Keratinocyte (primary cell): ENCODE measurements at regions not wholly inside any gene's neighbourhood (a gene's known extent, or its start where the extent isn't known, plus 50 kb on each side); places are given as distances from the start of the nearest gene placed in this dataset.

Source experiments
- EZH2 ChIP-seq: IDR thresholded peaks from one replicate; pipeline ENCODE4 v1.6.1; 2012; ENCODE audit warnings: inconsistent platforms, mild to moderate bottlenecking, low read length, moderate library complexity
- TF ChIP-seq, protein P1 (sequence below), 3 experiments: IDR thresholded peaks in 1 of 3; conservative IDR thresholded peaks in 1 of 3; optimal IDR thresholded peaks in 1 of 3; 2 replicates in 2 of 3; 3 replicates in 1 of 3; pipeline versions ENCODE3 to v1.5.1; 2011; ENCODE audit warnings: low read length in 3 of 3, mild to moderate bottlenecking in 3 of 3, moderate library complexity in 2 of 3, control low read depth in 1 of 3, inconsistent platforms in 1 of 3; ENCODE audit not compliant: insufficient read depth in 2 of 3; ENCODE audit errors: extremely low read depth in 1 of 3

DNA sequence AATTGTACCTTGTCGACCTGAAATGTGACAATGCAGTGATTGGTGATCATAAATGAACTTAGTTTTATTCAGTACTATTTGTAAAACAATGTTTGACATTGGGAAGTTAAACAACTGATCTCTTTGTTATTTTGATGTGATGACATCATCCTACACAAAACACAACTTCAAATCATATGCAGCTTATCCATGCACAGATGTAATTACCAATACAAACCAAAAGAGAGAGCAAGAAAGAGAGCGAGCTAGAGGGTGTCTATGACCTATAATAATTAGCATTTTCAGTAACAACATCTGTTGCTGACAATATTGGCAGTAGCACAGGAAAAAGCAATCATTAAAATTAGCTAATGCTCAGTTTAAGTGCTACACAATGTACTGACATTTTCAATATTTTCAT, 320.9 kb downstream of the UTRN start:
- TF ChIP-seq, protein P1, sequence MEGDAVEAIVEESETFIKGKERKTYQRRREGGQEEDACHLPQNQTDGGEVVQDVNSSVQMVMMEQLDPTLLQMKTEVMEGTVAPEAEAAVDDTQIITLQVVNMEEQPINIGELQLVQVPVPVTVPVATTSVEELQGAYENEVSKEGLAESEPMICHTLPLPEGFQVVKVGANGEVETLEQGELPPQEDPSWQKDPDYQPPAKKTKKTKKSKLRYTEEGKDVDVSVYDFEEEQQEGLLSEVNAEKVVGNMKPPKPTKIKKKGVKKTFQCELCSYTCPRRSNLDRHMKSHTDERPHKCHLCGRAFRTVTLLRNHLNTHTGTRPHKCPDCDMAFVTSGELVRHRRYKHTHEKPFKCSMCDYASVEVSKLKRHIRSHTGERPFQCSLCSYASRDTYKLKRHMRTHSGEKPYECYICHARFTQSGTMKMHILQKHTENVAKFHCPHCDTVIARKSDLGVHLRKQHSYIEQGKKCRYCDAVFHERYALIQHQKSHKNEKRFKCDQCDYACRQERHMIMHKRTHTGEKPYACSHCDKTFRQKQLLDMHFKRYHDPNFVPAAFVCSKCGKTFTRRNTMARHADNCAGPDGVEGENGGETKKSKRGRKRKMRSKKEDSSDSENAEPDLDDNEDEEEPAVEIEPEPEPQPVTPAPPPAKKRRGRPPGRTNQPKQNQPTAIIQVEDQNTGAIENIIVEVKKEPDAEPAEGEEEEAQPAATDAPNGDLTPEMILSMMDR (optimal IDR thresholded peaks at IDR 0.05 in 1 of 3, IDR thresholded peaks at IDR 0.05 in 1 of 3, conservative IDR thresholded peaks at IDR 0.05 in 1 of 3; ENCODE audit: extremely low read depth in 1 of 3, insufficient read depth in 2 of 3, low read length in 3 of 3): no peak
- TF ChIP-seq EZH2: no peak
